Muscle of leg (tissue), 3 donors: ENCODE measurements at regions not wholly inside any gene's neighbourhood (a gene's known extent, or its start where the extent isn't known, plus 50 kb on each side); places are given as distances from the start of the nearest gene placed in this dataset.

Experiments
- DNase-seq: peaks from one replicate; pipeline ENCODE4 v3.0.0; 2013
- H3K27ac ChIP-seq: one replicate; pipeline ENCODE4 v1.5.1; 2013; ENCODE audit warnings: mild to moderate bottlenecking, low read length, control low read depth
- H3K27me3 ChIP-seq: one replicate; pipeline ENCODE4 v1.6.1; 2013; ENCODE audit warnings: low read length; ENCODE audit not compliant: control insufficient read depth, insufficient read depth
- H3K36me3 ChIP-seq: one replicate; pipeline ENCODE4 v1.6.1; 2013; ENCODE audit warnings: low read length; ENCODE audit not compliant: control insufficient read depth, insufficient read depth
- H3K4me1 ChIP-seq: one replicate; pipeline ENCODE4 v1.6.1; 2013; ENCODE audit warnings: low read length; ENCODE audit not compliant: control insufficient read depth, insufficient read depth
- H3K4me3 ChIP-seq: one replicate; pipeline ENCODE4 v1.5.1; 2013; ENCODE audit warnings: low read length, control low read depth
- H3K9me3 ChIP-seq: replicated peaks from 2 replicates; pipeline ENCODE4 v1.6.1; 2013; ENCODE audit warnings: low read depth, low read length; ENCODE audit not compliant: control insufficient read depth
- WGBS: methylation state at CpG from one replicate; pipeline ENCODE4 v1.1.5; 2013; ENCODE audit warnings: missing lambda C conversion rate; ENCODE audit not compliant: insufficient coverage; 5-methylcytosine and 5-hydroxymethylcytosine counted together

- H3K4me3 ChIP-seq: no peak overlapping the region
- H3K4me1 ChIP-seq: no peaks in the 10 kb centered on the region
- no peaks in the 10 kb centered on the region for H3K36me3 ChIP-seq
- H3K27ac ChIP-seq: no peak overlapping the region
- H3K9me3 ChIP-seq: peaks cover 7% of the 10 kb centered on the region
- H3K27me3 ChIP-seq: no peaks in the 10 kb centered on the region
- no CpG with 5 or more reads among the region's 1 CpG for WGBS
- no peak for DNase-seq
These were observed 74.1 kb upstream of the ARHGAP20 start for GRCh38 chr11:110786226-110786902.

- no peak for DNase-seq
- WGBS: 100% methylated on average over 1 of the region's 2 CpGs
These were observed 73.2 kb upstream of the ARHGAP20 start for GRCh38 chr11:110785398-110785797.

GRCh38 chr11:110782616-110783015, 70.4 kb upstream of the ARHGAP20 start:
- DNase-seq: peak; percentile 43
- H3K36me3 ChIP-seq: no peaks in the 10 kb centered on the region
- no peak overlapping the region for H3K27ac ChIP-seq
- no peaks in the 10 kb centered on the region for H3K27me3 ChIP-seq
- H3K9me3 ChIP-seq: peaks cover 11% of the 10 kb centered on the region
- H3K4me3 ChIP-seq: no peak overlapping the region
- H3K4me1 ChIP-seq: no peaks in the 10 kb centered on the region
- no CpG with 5 or more reads among the region's 2 CpGs for WGBS

More at GRCh38 chr11:110785398-110785797, 73.2 kb upstream of the ARHGAP20 start:
- no peak overlapping the region for H3K27ac ChIP-seq
- no peak overlapping the region for H3K4me3 ChIP-seq
- no peaks in the 10 kb centered on the region for H3K4me1 ChIP-seq
- no peaks in the 10 kb centered on the region for H3K36me3 ChIP-seq
- peaks cover 7% of the 10 kb centered on the region for H3K9me3 ChIP-seq
- no peaks in the 10 kb centered on the region for H3K27me3 ChIP-seq

GRCh38 chr11:110779108-110779507, 66.9 kb upstream of the ARHGAP20 start:
- 100% methylated on average over 1 of the region's 3 CpGs for whole genome bisulfite sequencing
- Histone ChIP-seq H3K27ac (no peak overlapping the region), H3K36me3 (no peaks in the 10 kb centered on the region), H3K9me3 (peaks cover 4% of the 10 kb centered on the region), H3K4me1 (no peaks in the 10 kb centered on the region), H3K27me3 (no peaks in the 10 kb centered on the region), H3K4me3 (no peak overlapping the region)
- DNase-seq: no peak

GRCh38 chr11:110778343-110778742, 66.1 kb upstream of the ARHGAP20 start:
- H3K27me3 ChIP-seq: no peaks in the 10 kb centered on the region
- no peak overlapping the region for H3K27ac ChIP-seq
- DNase-seq: no peak
- WGBS: 60% methylated on average over 1 of the region's 1 CpG
- peaks cover 4% of the 10 kb centered on the region for H3K9me3 ChIP-seq
- no peaks in the 10 kb centered on the region for H3K36me3 ChIP-seq
- no peaks in the 10 kb centered on the region for H3K4me1 ChIP-seq
- H3K4me3 ChIP-seq: no peak overlapping the region

- Histone ChIP-seq H3K9me3 (peaks cover 4% of the 10 kb centered on the region), H3K36me3 (no peaks in the 10 kb centered on the region), H3K27me3 (no peaks in the 10 kb centered on the region), H3K4me3 (no peak overlapping the region), H3K4me1 (no peaks in the 10 kb centered on the region), H3K27ac (no peak overlapping the region)
- DNase-seq: peak; percentile 40
- WGBS: 0% methylated on average over 1 of the region's 2 CpGs
These were observed 65.5 kb upstream of the ARHGAP20 start for GRCh38 chr11:110777775-110778174.

- Histone ChIP-seq H3K36me3 (no peaks in the 10 kb centered on the region), H3K4me3 (no peak overlapping the region), H3K9me3 (peaks cover 4% of the 10 kb centered on the region), H3K4me1 (no peaks in the 10 kb centered on the region), H3K27me3 (no peaks in the 10 kb centered on the region), H3K27ac (no peak overlapping the region)
- peak; percentile 34 for DNase-seq
- 33% methylated on average over 1 of the region's 2 CpGs for WGBS
These were observed 63.8 kb upstream of the ARHGAP20 start for GRCh38 chr11:110776081-110776480.

GRCh38 chr11:110774138-110775014, 62.1 kb upstream of the ARHGAP20 start:
- peaks cover 4% of the 10 kb centered on the region for H3K9me3 ChIP-seq
- H3K4me1 ChIP-seq: no peaks in the 10 kb centered on the region
- H3K4me3 ChIP-seq: no peak overlapping the region
- H3K27me3 ChIP-seq: no peaks in the 10 kb centered on the region
- 81% methylated on average over 2 of the region's 3 CpGs for WGBS
- DNase-seq: no peak
- H3K36me3 ChIP-seq: no peaks in the 10 kb centered on the region
- H3K27ac ChIP-seq: no peak overlapping the region

GRCh38 chr11:110773442-110773841, 61.2 kb upstream of the ARHGAP20 start:
- no CpG with 5 or more reads among the region's 1 CpG for WGBS
- H3K27me3 ChIP-seq: no peaks in the 10 kb centered on the region

GRCh38 chr11:110772863-110773262, 60.6 kb upstream of the ARHGAP20 start:
- H3K9me3 ChIP-seq: no peaks in the 10 kb centered on the region
- no peaks in the 10 kb centered on the region for H3K27me3 ChIP-seq
- WGBS: 87% methylated on average over 3 of the region's 3 CpGs
- no peaks in the 10 kb centered on the region for H3K4me1 ChIP-seq
- H3K36me3 ChIP-seq: no peaks in the 10 kb centered on the region
- H3K27ac ChIP-seq: no peak overlapping the region
- no peak overlapping the region for H3K4me3 ChIP-seq
- DNase-seq: no peak

More at GRCh38 chr11:110773442-110773841, 61.2 kb upstream of the ARHGAP20 start:
- DNase-seq: no peak
- Histone ChIP-seq H3K4me3 (no peak overlapping the region), H3K36me3 (no peaks in the 10 kb centered on the region), H3K4me1 (no peaks in the 10 kb centered on the region), H3K27ac (no peak overlapping the region), H3K9me3 (no peaks in the 10 kb centered on the region)
